ENCODE measurements at regions not wholly inside any gene's neighbourhood (a gene's known extent, or its start where the extent isn't known, plus 50 kb on each side); places are given as distances from the start of the nearest gene placed in this dataset.

GRCh38 chr10:4373612-4374011, 452.4 kb upstream of the AKR1E2 start:
- ChIA-PET POLR2A (no interaction called here), CTCF (no interaction called here)
- Mint-ChIP-seq H3K9me3 (ENCODE audit: insufficient read depth) (no peaks in the 10 kb centered on the region), H3K4me3 (no peak overlapping the region), H3K4me1 (no peaks in the 10 kb centered on the region), H3K27ac (no peak overlapping the region), H3K27me3 (peaks cover 3% of the 10 kb centered on the region)
- Histone ChIP-seq H3K36me3 (replicated peaks in 1 of 2; ENCODE audit: control extremely low read depth in 1 of 2, control insufficient read depth in 1 of 2, extremely low read depth in 1 of 2, insufficient read depth in 2 of 2, low read length in 1 of 2) (no peaks in the 10 kb centered on the region), H3K79me2 (ENCODE audit: control insufficient read depth, insufficient read depth, low read length) (no peaks in the 10 kb centered on the region), H3K4me1 (ENCODE audit: control insufficient read depth in 2 of 2, insufficient read depth in 2 of 2, low read length in 2 of 2) (no peaks in the 10 kb centered on the region), H3K4me3 (ENCODE audit: control extremely low read depth in 1 of 5, extremely low read depth in 1 of 5, insufficient read depth in 1 of 5, low read depth in 2 of 5, low read length in 4 of 5) (no peak overlapping the region), H3K9ac (ENCODE audit: low read length) (no peak overlapping the region), H3K9me3 (ENCODE audit: control extremely low read depth in 1 of 3, control insufficient read depth in 2 of 3, insufficient read depth in 1 of 3, low read length in 2 of 3) (no peaks in the 10 kb centered on the region), H3K27ac (ENCODE audit: low read length in 2 of 2) (no peak overlapping the region), H2AFZ (ENCODE audit: insufficient read depth, low read depth, low read length, poor library complexity, severe bottlenecking) (no peak overlapping the region), H3K4me2 (replicated peaks; ENCODE audit: low read depth, low read length, poor library complexity, severe bottlenecking) (no peak overlapping the region), H4K20me1 (ENCODE audit: control insufficient read depth, insufficient read depth, low read length, poor library complexity, severe bottlenecking) (no peaks in the 10 kb centered on the region), H3K27me3 (replicated peaks in 1 of 4; ENCODE audit: control extremely low read depth in 1 of 4, control insufficient read depth in 3 of 4, insufficient read depth in 4 of 4, low read length in 3 of 4) (no peaks in the 10 kb centered on the region)
- ATAC-seq (ENCODE audit: low read depth) (no peak), DNase-seq (no peak)
- TF ChIP-seq CTCF (IDR thresholded peaks at IDR 0.05) (no peak), EZH2 (IDR thresholded peaks at IDR 0.05; ENCODE audit: borderline replicate concordance, insufficient read depth, low read depth, low read length, poor library complexity, severe bottlenecking) (no peak)
- no CpG with 5 or more reads among the region's 2 CpGs for WGBS (ENCODE audit: insufficient coverage)
- intact Hi-C loops (cut with micrococcal nuclease): no loop called here

- no peaks in the 10 kb centered on the region for H4K20me1 ChIP-seq (ENCODE audit: control insufficient read depth, insufficient read depth, low read length, poor library complexity, severe bottlenecking)
- no peaks in the 10 kb centered on the region for H3K9me3 ChIP-seq (ENCODE audit: control extremely low read depth in 1 of 3, control insufficient read depth in 2 of 3, insufficient read depth in 1 of 3, low read length in 2 of 3)
- TF ChIP-seq EZH2 (IDR thresholded peaks at IDR 0.05; ENCODE audit: borderline replicate concordance, insufficient read depth, low read depth, low read length, poor library complexity, severe bottlenecking): no peak
- no peak for TF ChIP-seq CTCF (IDR thresholded peaks at IDR 0.05)
- no peaks in the 10 kb centered on the region for H3K79me2 ChIP-seq (ENCODE audit: control insufficient read depth, insufficient read depth, low read length)
- no peak overlapping the region for H3K4me3 ChIP-seq (ENCODE audit: control extremely low read depth in 1 of 5, extremely low read depth in 1 of 5, insufficient read depth in 1 of 5, low read depth in 2 of 5, low read length in 4 of 5)
- Mint-ChIP-seq H3K9me3 (ENCODE audit: insufficient read depth) (no peaks in the 10 kb centered on the region), H3K27ac (no peak overlapping the region), H3K27me3 (peaks cover 3% of the 10 kb centered on the region), H3K4me3 (no peak overlapping the region), H3K4me1 (no peaks in the 10 kb centered on the region)
- H3K27me3 ChIP-seq (replicated peaks in 1 of 4; ENCODE audit: control extremely low read depth in 1 of 4, control insufficient read depth in 3 of 4, insufficient read depth in 4 of 4, low read length in 3 of 4): no peaks in the 10 kb centered on the region
- no peaks in the 10 kb centered on the region for H3K4me1 ChIP-seq (ENCODE audit: control insufficient read depth in 2 of 2, insufficient read depth in 2 of 2, low read length in 2 of 2)
- H2AFZ ChIP-seq (ENCODE audit: insufficient read depth, low read depth, low read length, poor library complexity, severe bottlenecking): no peak overlapping the region
- no peak overlapping the region for H3K9ac ChIP-seq (ENCODE audit: low read length)
- intact Hi-C loops (cut with micrococcal nuclease): no loop called here
- ChIA-PET CTCF (no interaction called here), POLR2A (no interaction called here)
- ATAC-seq (ENCODE audit: low read depth): no peak
- no peak for DNase-seq
- no CpG with 5 or more reads among the region's 4 CpGs for WGBS (ENCODE audit: insufficient coverage)
- no peaks in the 10 kb centered on the region for H3K36me3 ChIP-seq (replicated peaks in 1 of 2; ENCODE audit: control extremely low read depth in 1 of 2, control insufficient read depth in 1 of 2, extremely low read depth in 1 of 2, insufficient read depth in 2 of 2, low read length in 1 of 2)
- H3K27ac ChIP-seq (ENCODE audit: low read length in 2 of 2): no peak overlapping the region
- H3K4me2 ChIP-seq (replicated peaks; ENCODE audit: low read depth, low read length, poor library complexity, severe bottlenecking): no peak overlapping the region
Measured at GRCh38 chr10:4373098-4373497, 452.9 kb upstream of the AKR1E2 start.

Measured in B cell (primary cell).